C4-2B (cell line): ENCODE measurements at regions not wholly inside any gene's neighbourhood (a gene's known extent, or its start where the extent isn't known, plus 50 kb on each side); places are given as distances from the start of the nearest gene placed in this dataset.

Experiments used
- CTCF ChIP-seq: fragments of 450-650 bp; conservative IDR thresholded peaks from 2 replicates; pipeline ENCODE4 v1.5.1; 2017; ENCODE audit warnings: mild to moderate bottlenecking
- ZFX ChIP-seq: fragments of 450-650 bp; IDR thresholded peaks from 2 replicates; pipeline ENCODE4 v1.6.1; 2017

GRCh38 chr22:22193923-22194322 is 50.7 kb upstream of the VPREB1 start:
- no peak for TF ChIP-seq CTCF
- no peak for TF ChIP-seq ZFX
